GM12864 (cell line): ENCODE measurements at regions not wholly inside any gene's neighbourhood (a gene's known extent, or its start where the extent isn't known, plus 50 kb on each side); places are given as distances from the start of the nearest gene placed in this dataset.
"Not testable (repeated sequence)": the region's sequence is repeated elsewhere in the genome, so short reads cannot be mapped to it uniquely, and the experiment has no call there.

Experiments used
- DNase-seq: peaks from one replicate; pipeline ENCODE4 v3.0.0-alpha.2; 2011; ENCODE audit warnings: low read depth
- H3K4me3 ChIP-seq: 2 replicates; pipeline ENCODE4 v1.5.1; 2011; ENCODE audit warnings: mild to moderate bottlenecking, low read depth, low read length, control low read depth
- TF ChIP-seq, protein P1 (sequence below): IDR thresholded peaks from 2 replicates; pipeline ENCODE4 v1.5.1; 2011; ENCODE audit warnings: low read depth, mild to moderate bottlenecking, moderate library complexity, low read length, control low read depth, inconsistent platforms; ENCODE audit errors: missing control alignments

DNA sequence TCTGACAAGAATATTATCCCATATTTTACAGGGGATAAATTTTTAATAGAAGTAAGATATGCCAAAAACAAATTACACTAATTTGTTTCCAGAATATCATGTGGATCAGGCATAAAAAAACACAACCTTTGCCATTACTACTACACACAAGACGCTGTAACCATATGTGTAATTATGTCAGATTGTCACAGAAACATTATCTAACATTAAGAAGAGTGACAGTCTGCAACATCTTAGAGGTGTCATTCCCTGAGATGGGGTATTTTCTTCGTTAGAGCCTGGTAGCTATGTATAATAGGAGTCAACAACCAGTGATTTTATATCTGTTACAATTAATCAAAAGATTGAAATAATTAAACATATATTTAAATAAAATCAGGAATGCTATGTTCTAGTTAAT lies 518.9 kb downstream of the RERGL start:
- TF ChIP-seq, protein P1, sequence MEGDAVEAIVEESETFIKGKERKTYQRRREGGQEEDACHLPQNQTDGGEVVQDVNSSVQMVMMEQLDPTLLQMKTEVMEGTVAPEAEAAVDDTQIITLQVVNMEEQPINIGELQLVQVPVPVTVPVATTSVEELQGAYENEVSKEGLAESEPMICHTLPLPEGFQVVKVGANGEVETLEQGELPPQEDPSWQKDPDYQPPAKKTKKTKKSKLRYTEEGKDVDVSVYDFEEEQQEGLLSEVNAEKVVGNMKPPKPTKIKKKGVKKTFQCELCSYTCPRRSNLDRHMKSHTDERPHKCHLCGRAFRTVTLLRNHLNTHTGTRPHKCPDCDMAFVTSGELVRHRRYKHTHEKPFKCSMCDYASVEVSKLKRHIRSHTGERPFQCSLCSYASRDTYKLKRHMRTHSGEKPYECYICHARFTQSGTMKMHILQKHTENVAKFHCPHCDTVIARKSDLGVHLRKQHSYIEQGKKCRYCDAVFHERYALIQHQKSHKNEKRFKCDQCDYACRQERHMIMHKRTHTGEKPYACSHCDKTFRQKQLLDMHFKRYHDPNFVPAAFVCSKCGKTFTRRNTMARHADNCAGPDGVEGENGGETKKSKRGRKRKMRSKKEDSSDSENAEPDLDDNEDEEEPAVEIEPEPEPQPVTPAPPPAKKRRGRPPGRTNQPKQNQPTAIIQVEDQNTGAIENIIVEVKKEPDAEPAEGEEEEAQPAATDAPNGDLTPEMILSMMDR = no peak
- H3K4me3 ChIP-seq = no peak overlapping the region
- no peak for DNase-seq

DNA sequence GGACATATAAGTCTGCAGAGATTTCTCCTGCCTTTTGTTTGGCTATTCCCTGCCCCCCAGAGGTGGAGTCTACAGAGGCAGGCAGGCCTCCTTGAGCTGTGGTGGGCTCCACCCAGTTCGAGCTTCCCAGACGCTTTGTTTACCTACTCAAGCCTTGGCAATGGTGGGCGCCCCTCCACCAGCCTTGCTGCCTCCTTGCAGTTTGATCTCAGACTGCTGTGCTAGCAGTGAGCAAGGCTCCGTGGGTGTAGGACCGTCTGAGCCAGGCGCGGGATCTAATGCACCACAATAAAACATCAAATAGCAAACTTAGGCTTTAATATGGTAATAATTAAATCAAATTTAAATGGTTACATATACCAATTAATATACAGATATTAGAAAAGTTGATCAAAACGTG lies 525.4 kb downstream of the RERGL start:
- DNase-seq, H3K4me3 ChIP-seq: not testable (repeated sequence)

DNA sequence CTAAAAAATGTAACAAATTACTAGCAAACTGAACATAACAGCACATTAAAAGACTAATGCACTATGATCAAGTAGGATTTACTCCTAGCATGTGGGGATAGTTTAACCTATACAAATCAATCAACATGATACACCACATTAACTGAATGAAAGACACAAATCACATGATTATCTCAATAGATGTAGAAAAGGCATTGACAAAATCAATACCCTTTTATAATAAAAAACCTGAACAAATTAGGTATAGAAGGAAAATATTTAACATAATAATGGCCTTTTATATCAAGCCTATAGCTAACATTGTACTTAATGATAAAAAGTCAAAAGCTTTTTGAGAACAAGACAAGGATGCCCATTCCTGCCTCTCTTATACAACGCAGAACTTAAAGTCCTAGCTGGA lies 540.0 kb downstream of the RERGL start:
- no peak for DNase-seq
- TF ChIP-seq, protein P1 = no peak
- H3K4me3 ChIP-seq = no peak overlapping the region

DNA sequence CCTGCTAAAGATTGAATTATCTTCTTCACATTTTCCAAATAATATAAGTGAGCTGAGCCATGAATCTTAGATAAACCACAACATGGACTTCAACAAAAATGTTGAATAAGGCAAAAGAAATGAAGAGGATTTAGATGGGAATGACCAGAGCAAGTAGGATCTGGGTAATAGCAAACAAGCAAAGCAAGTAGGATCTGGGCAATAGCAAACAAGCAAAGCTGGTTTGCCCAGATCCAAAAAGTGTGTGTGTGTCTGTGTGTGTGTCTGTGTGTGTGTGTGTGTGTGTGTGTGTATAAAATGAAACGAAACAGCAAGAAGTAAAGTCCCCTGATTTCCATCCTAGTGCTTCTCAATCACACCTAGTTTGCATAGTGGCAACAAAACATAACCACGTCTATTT lies 549.1 kb downstream of the RERGL start:
- TF ChIP-seq, protein P1 = no peak
- no peak for DNase-seq
- H3K4me3 ChIP-seq = no peak overlapping the region

DNA sequence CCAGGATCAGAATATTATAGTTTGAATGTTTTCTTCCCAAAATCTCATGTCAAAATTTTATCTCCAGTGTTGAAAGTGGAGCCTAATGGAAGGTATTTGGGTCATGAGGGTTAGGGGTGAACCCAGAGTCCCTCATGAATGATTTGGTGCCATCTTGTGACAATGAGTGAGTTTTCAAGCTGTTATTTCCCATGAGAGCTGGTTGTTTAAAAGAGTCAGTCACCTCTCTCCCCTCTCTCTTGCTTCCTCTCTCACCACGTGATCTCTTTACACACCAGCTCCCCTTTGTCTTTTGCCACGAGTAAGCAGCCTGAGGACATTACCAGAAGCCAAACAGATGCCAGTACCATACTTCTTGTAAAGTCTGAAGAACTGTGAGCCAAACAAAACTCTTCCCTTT lies 561.6 kb downstream of the RERGL start:
- no peak overlapping the region for H3K4me3 ChIP-seq
- TF ChIP-seq, protein P1 = no peak
- no peak for DNase-seq

DNA sequence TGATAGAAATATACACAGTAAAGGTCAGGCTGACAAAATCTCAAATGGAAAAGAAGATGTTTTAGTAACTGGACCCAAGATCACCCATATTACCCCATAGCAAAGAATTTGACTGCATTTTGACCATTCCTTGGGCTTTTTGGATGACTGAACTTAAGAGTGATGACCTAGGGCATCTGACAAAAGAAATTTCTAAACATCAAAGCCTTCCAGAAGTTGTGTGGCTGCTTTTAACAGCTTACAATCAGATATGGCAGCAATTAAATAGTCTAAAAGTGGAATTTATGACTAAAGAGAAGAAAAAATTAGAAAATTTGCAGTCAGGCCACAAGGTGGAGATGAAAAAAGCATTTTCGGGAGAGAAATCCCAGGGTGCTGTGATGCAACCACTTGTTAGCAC lies 563.0 kb downstream of the RERGL start:
- no peak for DNase-seq
- TF ChIP-seq, protein P1 = no peak
- no peak overlapping the region for H3K4me3 ChIP-seq

DNA sequence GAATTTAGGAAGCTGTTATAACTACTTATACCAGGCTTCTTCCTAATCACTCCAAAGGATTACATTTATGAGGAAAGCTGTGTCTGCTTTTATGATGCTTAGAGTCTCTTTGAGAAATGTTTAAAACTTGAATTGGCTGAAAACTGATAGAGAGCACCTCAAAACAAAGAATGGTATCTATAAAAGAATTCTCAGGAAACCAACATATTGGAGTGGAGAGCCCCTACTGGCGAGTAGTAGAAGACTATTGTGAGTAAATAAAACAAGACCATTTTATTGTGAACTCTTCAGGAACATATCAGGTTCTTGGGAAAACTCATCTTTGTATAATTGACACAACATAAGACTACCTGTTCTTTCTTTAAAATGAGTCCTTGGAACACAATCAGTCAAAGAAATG lies 578.6 kb downstream of the RERGL start:
- DNase-seq = no peak
- no peak overlapping the region for H3K4me3 ChIP-seq
- TF ChIP-seq, protein P1 = no peak

DNA sequence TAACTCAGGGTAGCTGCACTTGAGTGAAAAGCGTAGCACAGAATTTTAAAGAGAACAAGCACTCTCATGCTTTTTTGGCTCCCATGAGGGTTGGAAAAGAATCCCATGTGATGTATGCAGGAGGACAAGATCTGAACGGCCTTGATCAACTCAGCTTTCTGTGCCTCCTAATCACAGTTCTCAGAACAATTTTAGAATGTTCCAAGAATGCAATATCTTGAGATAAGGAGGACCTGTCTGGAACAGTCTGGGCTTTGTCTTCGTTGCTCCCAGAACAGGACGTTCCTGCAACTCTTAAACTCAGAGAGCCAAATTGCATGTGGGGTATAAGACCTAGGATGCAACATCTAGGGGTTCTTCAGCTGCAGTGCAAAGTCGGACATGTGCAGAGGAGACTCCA lies 582.7 kb downstream of the RERGL start:
- no peak overlapping the region for H3K4me3 ChIP-seq
- no peak for DNase-seq
- TF ChIP-seq, protein P1 = no peak
